ENCODE measurements at regions not wholly inside any gene's neighbourhood (a gene's known extent, or its start where the extent isn't known, plus 50 kb on each side); places are given as distances from the start of the nearest gene placed in this dataset.

DNA sequence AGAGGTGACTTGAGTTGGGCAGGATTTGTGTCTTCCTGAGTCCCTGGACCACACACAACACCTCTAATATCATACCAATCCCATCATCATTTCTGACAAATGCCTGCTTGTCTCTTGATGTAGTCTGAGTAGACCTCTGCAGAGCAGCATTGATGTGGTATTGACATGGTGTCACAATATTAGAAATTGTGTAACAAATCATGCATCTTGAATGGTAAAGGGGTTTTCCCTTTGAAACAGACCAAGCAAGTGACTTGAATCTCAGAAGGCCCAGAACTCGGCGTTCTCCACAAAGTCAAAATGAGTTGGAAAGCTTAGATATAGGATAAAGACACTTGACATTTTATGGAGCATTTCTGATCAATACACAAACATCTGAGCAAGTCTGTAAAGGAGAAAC is 72.7 kb upstream of the KIRREL1 start:
- no peak for TF ChIP-seq POLR2A (IDR thresholded peaks at IDR 0.05)
- TF ChIP-seq CTCF (IDR thresholded peaks at IDR 0.05), result no peak
- DNase-seq (ENCODE audit: low spot score in 2 of 2), result no peak
- 84 to 92% methylated on average over 2 of the region's 2 CpGs for WGBS, 2 donors
- H3K4me3 ChIP-seq (ENCODE audit: low read depth, poor library complexity, severe bottlenecking), result no peak overlapping the region
- intact Hi-C loops (cut with DNase I; ENCODE audit: low total_unique reads), result loop anchor here (10.0 kb wide), 1 partner anchor 1694 kb away; no protein-coding TSS in a partner anchor

GRCh38 chr1:157925419-157926166 is 67.9 kb upstream of the KIRREL1 start:
- intact Hi-C loops (cut with DNase I; ENCODE audit: low total_unique reads), result loop anchor here (10.0 kb wide), 1 partner anchor 1689 kb away; no protein-coding TSS in a partner anchor
- 92 to 93% methylated on average over 34 of the region's 34 CpGs for WGBS, 2 donors
- H3K4me3 ChIP-seq (ENCODE audit: low read depth, poor library complexity, severe bottlenecking), result no peak overlapping the region
- DNase-seq (ENCODE audit: low spot score in 2 of 2), result no peak
- TF ChIP-seq CTCF (IDR thresholded peaks at IDR 0.05) (no peak), POLR2A (IDR thresholded peaks at IDR 0.05) (no peak)

- no peak overlapping the region for H3K4me3 ChIP-seq (ENCODE audit: low read depth, poor library complexity, severe bottlenecking)
- no peak for TF ChIP-seq CTCF (IDR thresholded peaks at IDR 0.05)
- no peak for TF ChIP-seq POLR2A (IDR thresholded peaks at IDR 0.05)
- intact Hi-C loops (cut with DNase I; ENCODE audit: low total_unique reads), result no loop called here
- no peak for DNase-seq (ENCODE audit: low spot score in 2 of 2)
These were observed 61.4 kb upstream of the KIRREL1 start for GRCh38 chr1:157932069-157932468.

- TF ChIP-seq POLR2A (IDR thresholded peaks at IDR 0.05) (no peak), CTCF (IDR thresholded peaks at IDR 0.05) (no peak)
- WGBS, 2 donors, result 80 to 90% methylated on average over 2 of the region's 2 CpGs
- intact Hi-C loops (cut with DNase I; ENCODE audit: low total_unique reads), result no loop called here
- DNase-seq (ENCODE audit: low spot score in 2 of 2), result no peak
- H3K4me3 ChIP-seq (ENCODE audit: low read depth, poor library complexity, severe bottlenecking), result no peak overlapping the region
These were observed 55.7 kb upstream of the KIRREL1 start for GRCh38 chr1:157937744-157938143.

- no peak for DNase-seq (ENCODE audit: low spot score in 2 of 2)
- 81 to 91% methylated on average over 5 of the region's 5 CpGs for WGBS, 2 donors
- no peak for TF ChIP-seq CTCF (IDR thresholded peaks at IDR 0.05)
- no peak for TF ChIP-seq POLR2A (IDR thresholded peaks at IDR 0.05)
These were observed 51.5 kb upstream of the KIRREL1 start for GRCh38 chr1:157941939-157942338.

More at GRCh38 chr1:157941939-157942338, 51.5 kb upstream of the KIRREL1 start:
- H3K4me3 ChIP-seq (ENCODE audit: low read depth, poor library complexity, severe bottlenecking), result no peak overlapping the region
- intact Hi-C loops (cut with DNase I; ENCODE audit: low total_unique reads), result no loop called here

Data from lower leg skin (tissue), 4 donors.